ENCODE measurements at regions not wholly inside any gene's neighbourhood (a gene's known extent, or its start where the extent isn't known, plus 50 kb on each side); places are given as distances from the start of the nearest gene placed in this dataset.

- no peaks in the 10 kb centered on the region for H3K27me3 ChIP-seq (ENCODE audit: insufficient read depth, low read length, poor library complexity, severe bottlenecking)
- H3K4me3 ChIP-seq (ENCODE audit: low read length, poor library complexity, severe bottlenecking), result no peak overlapping the region
- no peaks in the 10 kb centered on the region for H3K9me3 ChIP-seq (ENCODE audit: insufficient read depth, low read depth, low read length)
- no peaks in the 10 kb centered on the region for H3K4me1 ChIP-seq (ENCODE audit: insufficient read depth, low read length, poor library complexity, severe bottlenecking)
- H3K4me2 ChIP-seq (ENCODE audit: low read depth, low read length, poor library complexity, severe bottlenecking), result no peak overlapping the region
- no peaks in the 10 kb centered on the region for H3K79me2 ChIP-seq (ENCODE audit: insufficient read depth, low read length)
- no peaks in the 10 kb centered on the region for H4K20me1 ChIP-seq (ENCODE audit: insufficient read depth, low read length, poor library complexity, severe bottlenecking)
- no peak overlapping the region for H3K9ac ChIP-seq (ENCODE audit: low read depth, low read length, poor library complexity, severe bottlenecking)
- no peak for TF ChIP-seq EZH2phosphoT487 (IDR thresholded peaks at IDR 0.05; ENCODE audit: borderline replicate concordance)
- TF ChIP-seq CTCF (conservative IDR thresholded peaks at IDR 0.05; ENCODE audit: low read length), result no peak
- no peaks in the 10 kb centered on the region for H3K9me2 ChIP-seq (replicated peaks; ENCODE audit: low read depth, low read length)
- no peaks in the 10 kb centered on the region for H3F3A ChIP-seq (ENCODE audit: low read depth)
- no peaks in the 10 kb centered on the region for H3K36me3 ChIP-seq (ENCODE audit: insufficient read depth, low read length)
- no peak overlapping the region for H2AFZ ChIP-seq (ENCODE audit: low read length)
Measured at GRCh38 chr18:42192251-42193248, 237.5 kb downstream of the PIK3C3 start.

- H3K79me2 ChIP-seq (ENCODE audit: insufficient read depth, low read length), result no peaks in the 10 kb centered on the region
Measured at GRCh38 chr18:42196651-42197050, 241.6 kb downstream of the PIK3C3 start.

GRCh38 chr18:42201137-42201536 is 246.1 kb downstream of the PIK3C3 start:
- Histone ChIP-seq H3K4me3 (ENCODE audit: low read length, poor library complexity, severe bottlenecking) (no peak overlapping the region), H4K20me1 (ENCODE audit: insufficient read depth, low read length, poor library complexity, severe bottlenecking) (no peaks in the 10 kb centered on the region), H3F3A (ENCODE audit: low read depth) (no peaks in the 10 kb centered on the region), H3K4me2 (ENCODE audit: low read depth, low read length, poor library complexity, severe bottlenecking) (no peak overlapping the region), H2AFZ (ENCODE audit: low read length) (no peak overlapping the region), H3K36me3 (ENCODE audit: insufficient read depth, low read length) (no peaks in the 10 kb centered on the region), H3K9ac (ENCODE audit: low read depth, low read length, poor library complexity, severe bottlenecking) (no peak overlapping the region), H3K4me1 (ENCODE audit: insufficient read depth, low read length, poor library complexity, severe bottlenecking) (no peaks in the 10 kb centered on the region), H3K79me2 (ENCODE audit: insufficient read depth, low read length) (no peaks in the 10 kb centered on the region), H3K9me2 (replicated peaks; ENCODE audit: low read depth, low read length) (no peaks in the 10 kb centered on the region), H3K9me3 (ENCODE audit: insufficient read depth, low read depth, low read length) (no peaks in the 10 kb centered on the region), H3K27me3 (ENCODE audit: insufficient read depth, low read length, poor library complexity, severe bottlenecking) (no peaks in the 10 kb centered on the region)
- TF ChIP-seq EZH2phosphoT487 (IDR thresholded peaks at IDR 0.05; ENCODE audit: borderline replicate concordance), result no peak
- TF ChIP-seq CTCF (conservative IDR thresholded peaks at IDR 0.05; ENCODE audit: low read length), result no peak

More at GRCh38 chr18:42196651-42197050, 241.6 kb downstream of the PIK3C3 start:
- Histone ChIP-seq H3F3A (ENCODE audit: low read depth) (no peaks in the 10 kb centered on the region), H2AFZ (ENCODE audit: low read length) (no peak overlapping the region), H3K4me3 (ENCODE audit: low read length, poor library complexity, severe bottlenecking) (no peak overlapping the region), H3K9ac (ENCODE audit: low read depth, low read length, poor library complexity, severe bottlenecking) (no peak overlapping the region), H3K9me2 (replicated peaks; ENCODE audit: low read depth, low read length) (no peaks in the 10 kb centered on the region), H3K27me3 (ENCODE audit: insufficient read depth, low read length, poor library complexity, severe bottlenecking) (no peaks in the 10 kb centered on the region), H3K4me1 (ENCODE audit: insufficient read depth, low read length, poor library complexity, severe bottlenecking) (no peaks in the 10 kb centered on the region), H3K9me3 (ENCODE audit: insufficient read depth, low read depth, low read length) (no peaks in the 10 kb centered on the region), H3K36me3 (ENCODE audit: insufficient read depth, low read length) (no peaks in the 10 kb centered on the region), H4K20me1 (ENCODE audit: insufficient read depth, low read length, poor library complexity, severe bottlenecking) (no peaks in the 10 kb centered on the region), H3K4me2 (ENCODE audit: low read depth, low read length, poor library complexity, severe bottlenecking) (no peak overlapping the region)
- TF ChIP-seq CTCF (conservative IDR thresholded peaks at IDR 0.05; ENCODE audit: low read length) (no peak), EZH2phosphoT487 (IDR thresholded peaks at IDR 0.05; ENCODE audit: borderline replicate concordance) (no peak)
